Stimulated activated CD4-positive, alpha-beta T cell treated with anti-CD3 and anti-CD28 coated beads, Interleukin-15, amount 100 ng/mL, for 24 hours (primary cell): ENCODE measurements at regions not wholly inside any gene's neighbourhood (a gene's known extent, or its start where the extent isn't known, plus 50 kb on each side); places are given as distances from the start of the nearest gene placed in this dataset.

Experiments
- DNase-seq: peaks from one replicate; pipeline ENCODE4 v3.0.0-alpha.2; 2020

- no peak for DNase-seq
Observed at GRCh38 chr6:105641504-105641903, 238.6 kb upstream of the PREP start.

- no peak for DNase-seq
Observed at GRCh38 chr6:105639124-105639523, 236.2 kb upstream of the PREP start.

GRCh38 chr6:105633814-105634213 is 230.9 kb upstream of the PREP start:
- no peak for DNase-seq

GRCh38 chr6:105628156-105628860 is 225.4 kb upstream of the PREP start:
- no peak for DNase-seq

GRCh38 chr6:105626295-105627158 is 223.6 kb upstream of the PREP start:
- no peak for DNase-seq

GRCh38 chr6:105624021-105624420 is 221.1 kb upstream of the PREP start:
- no peak for DNase-seq

GRCh38 chr6:105622226-105622625 is 219.3 kb upstream of the PREP start:
- DNase-seq = no peak

- DNase-seq = no peak
Observed at GRCh38 chr6:105621564-105622175, 218.8 kb upstream of the PREP start.

GRCh38 chr6:105620878-105621277 is 218.0 kb upstream of the PREP start:
- DNase-seq = no peak

- no peak for DNase-seq
Observed at GRCh38 chr6:105619971-105620741, 217.3 kb upstream of the PREP start.

- no peak for DNase-seq
Observed at GRCh38 chr6:105618247-105618646, 215.4 kb upstream of the PREP start.

GRCh38 chr6:105616521-105616920 is 213.6 kb upstream of the PREP start:
- no peak for DNase-seq

- DNase-seq = no peak
Observed at GRCh38 chr6:105611606-105612005, 208.7 kb upstream of the PREP start.

GRCh38 chr6:105609375-105609991 is 206.6 kb upstream of the PREP start:
- no peak for DNase-seq

GRCh38 chr6:105608711-105609374 is 206.0 kb upstream of the PREP start:
- DNase-seq = no peak

- no peak for DNase-seq
Observed at GRCh38 chr6:105607636-105608621, 205.0 kb upstream of the PREP start.

- DNase-seq = no peak
Observed at GRCh38 chr6:105606831-105607463, 204.1 kb upstream of the PREP start.

- no peak for DNase-seq
Observed at GRCh38 chr6:105604587-105604884, 201.7 kb upstream of the PREP start.

- DNase-seq = no peak
Observed at GRCh38 chr6:105603788-105604586, 201.1 kb upstream of the PREP start.
